NK-92 treated with Interleukin-12 subunit alpha and Interleukin-12 subunit beta, amount 100 ng/mL, for 24 hours (cell line): ENCODE measurements at regions not wholly inside any gene's neighbourhood (a gene's known extent, or its start where the extent isn't known, plus 50 kb on each side); places are given as distances from the start of the nearest gene placed in this dataset.

Experiments used
- DNase-seq: peaks from one replicate; lab custom pipeline; 2025; lab: John Stamatoyannopoulos, UW

GRCh38 chr13:90156390-90156789, 1191.1 kb upstream of the MIR17HG start:
- DNase-seq, result no peak

GRCh38 chr13:90168953-90169352, 1178.5 kb upstream of the MIR17HG start:
- no peak for DNase-seq

- no peak for DNase-seq
Observed at GRCh38 chr13:90170208-90170607, 1177.3 kb upstream of the MIR17HG start.

GRCh38 chr13:90171649-90172048, 1175.8 kb upstream of the MIR17HG start:
- no peak for DNase-seq

GRCh38 chr13:90177512-90177911, 1170.0 kb upstream of the MIR17HG start:
- DNase-seq, result no peak

- DNase-seq, result no peak
Observed at GRCh38 chr13:90184355-90184754, 1163.1 kb upstream of the MIR17HG start.

GRCh38 chr13:90185734-90186133, 1161.8 kb upstream of the MIR17HG start:
- no peak for DNase-seq

GRCh38 chr13:90187478-90188350, 1159.8 kb upstream of the MIR17HG start:
- no peak for DNase-seq

- no peak for DNase-seq
Observed at GRCh38 chr13:90188351-90188636, 1159.2 kb upstream of the MIR17HG start.

GRCh38 chr13:90197722-90198121, 1149.8 kb upstream of the MIR17HG start:
- no peak for DNase-seq

GRCh38 chr13:90201202-90201601, 1146.3 kb upstream of the MIR17HG start:
- no peak for DNase-seq

- DNase-seq, result no peak
Observed at GRCh38 chr13:90201676-90202460, 1145.6 kb upstream of the MIR17HG start.

GRCh38 chr13:90205081-90205480, 1142.4 kb upstream of the MIR17HG start:
- DNase-seq, result no peak

- no peak for DNase-seq
Observed at GRCh38 chr13:90205911-90206310, 1141.6 kb upstream of the MIR17HG start.

- no peak for DNase-seq
Observed at GRCh38 chr13:90217275-90217674, 1130.2 kb upstream of the MIR17HG start.

GRCh38 chr13:90222758-90223157, 1124.7 kb upstream of the MIR17HG start:
- DNase-seq, result no peak

- no peak for DNase-seq
Observed at GRCh38 chr13:90230311-90230710, 1117.2 kb upstream of the MIR17HG start.

GRCh38 chr13:90232291-90232690, 1115.2 kb upstream of the MIR17HG start:
- DNase-seq, result no peak

GRCh38 chr13:90233933-90234672, 1113.4 kb upstream of the MIR17HG start:
- no peak for DNase-seq

- DNase-seq, result no peak
Observed at GRCh38 chr13:90237852-90238251, 1109.6 kb upstream of the MIR17HG start.

GRCh38 chr13:90238413-90238812, 1109.1 kb upstream of the MIR17HG start:
- DNase-seq, result no peak

GRCh38 chr13:90239130-90239529, 1108.4 kb upstream of the MIR17HG start:
- DNase-seq, result no peak

- no peak for DNase-seq
Observed at GRCh38 chr13:90246005-90246404, 1101.5 kb upstream of the MIR17HG start.
